AML-193 (cell line): ENCODE measurements at regions not wholly inside any gene's neighbourhood (a gene's known extent, or its start where the extent isn't known, plus 50 kb on each side); places are given as distances from the start of the nearest gene placed in this dataset.
"Not testable (repeated sequence)": the region's sequence is repeated elsewhere in the genome, so short reads cannot be mapped to it uniquely, and the experiment has no call there.

Source experiments
- DNase-seq, 2 experiments: peaks; one replicate each; lab custom pipeline; 2025; lab: John Stamatoyannopoulos, UW

GRCh38 chr9:16278326-16278999 lies 592.0 kb downstream of the BNC2 start:
- DNase-seq = no peak

GRCh38 chr9:16281707-16282106 lies 588.8 kb downstream of the BNC2 start:
- no peak for DNase-seq

GRCh38 chr9:16282216-16282615 lies 588.3 kb downstream of the BNC2 start:
- no peak for DNase-seq

GRCh38 chr9:16282718-16283117 lies 587.8 kb downstream of the BNC2 start:
- DNase-seq = no peak

GRCh38 chr9:16286160-16286559 lies 584.3 kb downstream of the BNC2 start:
- no peak for DNase-seq

GRCh38 chr9:16289639-16290038 lies 580.8 kb downstream of the BNC2 start:
- no peak for DNase-seq

GRCh38 chr9:16290169-16290568 lies 580.3 kb downstream of the BNC2 start:
- no peak for DNase-seq

- DNase-seq = no peak
Observed at GRCh38 chr9:16291921-16292320, 578.5 kb downstream of the BNC2 start.

- no peak for DNase-seq
Observed at GRCh38 chr9:16293610-16294009, 576.9 kb downstream of the BNC2 start.

GRCh38 chr9:16294133-16294770 lies 576.2 kb downstream of the BNC2 start:
- DNase-seq = no peak

GRCh38 chr9:16294940-16295339 lies 575.5 kb downstream of the BNC2 start:
- not testable (repeated sequence) for DNase-seq

GRCh38 chr9:16299368-16299767 lies 571.1 kb downstream of the BNC2 start:
- DNase-seq = not testable (repeated sequence)

- DNase-seq = no peak
Observed at GRCh38 chr9:16303506-16303905, 567.0 kb downstream of the BNC2 start.

- DNase-seq = no peak
Observed at GRCh38 chr9:16304301-16304700, 566.2 kb downstream of the BNC2 start.

- DNase-seq = no peak
Observed at GRCh38 chr9:16306586-16306985, 563.9 kb downstream of the BNC2 start.

GRCh38 chr9:16307626-16308195 lies 562.8 kb downstream of the BNC2 start:
- DNase-seq = no peak

GRCh38 chr9:16308645-16309044 lies 561.8 kb downstream of the BNC2 start:
- DNase-seq = no peak

GRCh38 chr9:16309082-16309468 lies 561.4 kb downstream of the BNC2 start:
- no peak for DNase-seq

- DNase-seq = no peak
Observed at GRCh38 chr9:16309469-16310271, 560.8 kb downstream of the BNC2 start.

- DNase-seq = no peak
Observed at GRCh38 chr9:16310278-16311110, 560.0 kb downstream of the BNC2 start.

GRCh38 chr9:16312116-16312515 lies 558.4 kb downstream of the BNC2 start:
- DNase-seq = no peak
